Ishikawa (cell line): ENCODE measurements at regions not wholly inside any gene's neighbourhood (a gene's known extent, or its start where the extent isn't known, plus 50 kb on each side); places are given as distances from the start of the nearest gene placed in this dataset.

Experiments
- CEBPB ChIP-seq: IDR thresholded peaks from 2 replicates; pipeline ENCODE4 v1.6.1; 2012
- CREB1 ChIP-seq: IDR thresholded peaks from 2 replicates; pipeline ENCODE4 v1.6.1; 2012; ENCODE audit warnings: low read depth
- EGR1 ChIP-seq: IDR thresholded peaks from 2 replicates; pipeline ENCODE4 v1.6.1; 2012
- EP300 ChIP-seq: IDR thresholded peaks from 2 replicates; pipeline ENCODE4 v1.6.1; 2012; ENCODE audit warnings: borderline replicate concordance
- FOXM1 ChIP-seq: IDR thresholded peaks from 2 replicates; pipeline ENCODE4 v1.6.1; 2012; ENCODE audit warnings: low read depth, borderline replicate concordance
- MAX ChIP-seq: IDR thresholded peaks from 2 replicates; pipeline ENCODE4 v1.6.1; 2012
- NFIC ChIP-seq: IDR thresholded peaks from 2 replicates; pipeline ENCODE4 v1.6.1; 2012
- RAD21 ChIP-seq: IDR thresholded peaks from 2 replicates; pipeline ENCODE4 v1.6.1; 2012; ENCODE audit warnings: low read depth
- REST ChIP-seq: IDR thresholded peaks from 2 replicates; pipeline ENCODE4 v1.6.1; 2012; ENCODE audit warnings: low read depth, mild to moderate bottlenecking
- TAF1 ChIP-seq: IDR thresholded peaks from 2 replicates; pipeline ENCODE4 v1.6.1; 2012; ENCODE audit warnings: low read depth, mild to moderate bottlenecking
- TCF12 ChIP-seq: IDR thresholded peaks from 2 replicates; pipeline ENCODE4 v1.6.1; 2012; ENCODE audit warnings: low read depth
- TEAD4 ChIP-seq: IDR thresholded peaks from 2 replicates; pipeline ENCODE4 v1.6.1; 2012
- USF1 ChIP-seq: IDR thresholded peaks from 2 replicates; pipeline ENCODE4 v1.6.1; 2012
- YY1 ChIP-seq: IDR thresholded peaks from 2 replicates; pipeline ENCODE4 v1.6.1; 2012; ENCODE audit warnings: low read depth
- ZBTB7A ChIP-seq: IDR thresholded peaks from 2 replicates; pipeline ENCODE4 v1.6.1; 2012; ENCODE audit warnings: low read depth

- TF ChIP-seq FOXM1 = no peak
- TF ChIP-seq CEBPB = no peak
- no peak for TF ChIP-seq REST
- TF ChIP-seq YY1 = no peak
- no peak for TF ChIP-seq EP300
- TF ChIP-seq TAF1 = no peak
- TF ChIP-seq TCF12 = no peak
- no peak for TF ChIP-seq ZBTB7A
- TF ChIP-seq NFIC = no peak
- TF ChIP-seq RAD21 = no peak
- TF ChIP-seq USF1 = no peak
- TF ChIP-seq EGR1 = no peak
- TF ChIP-seq TEAD4 = no peak
- no peak for TF ChIP-seq MAX
- no peak for TF ChIP-seq CREB1
These were observed 114.9 kb upstream of the NECTIN1 start for GRCh38 chr11:119843877-119844276.

GRCh38 chr11:119842731-119843130 lies 113.7 kb upstream of the NECTIN1 start:
- TF ChIP-seq CEBPB (no peak), EGR1 (no peak)

- no peak for TF ChIP-seq TAF1
- TF ChIP-seq EGR1 = no peak
- no peak for TF ChIP-seq CEBPB
These were observed 110.6 kb upstream of the NECTIN1 start for GRCh38 chr11:119839476-119840133.

GRCh38 chr11:119835753-119836152 lies 106.8 kb upstream of the NECTIN1 start:
- TF ChIP-seq EGR1 (no peak), REST (no peak), EP300 (no peak), TAF1 (no peak), MAX (no peak), CEBPB (no peak), USF1 (no peak), RAD21 (no peak), ZBTB7A (no peak), CREB1 (no peak)

GRCh38 chr11:119832202-119832935 lies 103.4 kb upstream of the NECTIN1 start:
- TF ChIP-seq TEAD4 (no peak), REST (no peak), CEBPB (no peak), EGR1 (no peak), EP300 (no peak), MAX (no peak), YY1 (no peak), FOXM1 (no peak), ZBTB7A (no peak), TAF1 (no peak)
